ENCODE measurements at regions not wholly inside any gene's neighbourhood (a gene's known extent, or its start where the extent isn't known, plus 50 kb on each side); places are given as distances from the start of the nearest gene placed in this dataset.

DNA sequence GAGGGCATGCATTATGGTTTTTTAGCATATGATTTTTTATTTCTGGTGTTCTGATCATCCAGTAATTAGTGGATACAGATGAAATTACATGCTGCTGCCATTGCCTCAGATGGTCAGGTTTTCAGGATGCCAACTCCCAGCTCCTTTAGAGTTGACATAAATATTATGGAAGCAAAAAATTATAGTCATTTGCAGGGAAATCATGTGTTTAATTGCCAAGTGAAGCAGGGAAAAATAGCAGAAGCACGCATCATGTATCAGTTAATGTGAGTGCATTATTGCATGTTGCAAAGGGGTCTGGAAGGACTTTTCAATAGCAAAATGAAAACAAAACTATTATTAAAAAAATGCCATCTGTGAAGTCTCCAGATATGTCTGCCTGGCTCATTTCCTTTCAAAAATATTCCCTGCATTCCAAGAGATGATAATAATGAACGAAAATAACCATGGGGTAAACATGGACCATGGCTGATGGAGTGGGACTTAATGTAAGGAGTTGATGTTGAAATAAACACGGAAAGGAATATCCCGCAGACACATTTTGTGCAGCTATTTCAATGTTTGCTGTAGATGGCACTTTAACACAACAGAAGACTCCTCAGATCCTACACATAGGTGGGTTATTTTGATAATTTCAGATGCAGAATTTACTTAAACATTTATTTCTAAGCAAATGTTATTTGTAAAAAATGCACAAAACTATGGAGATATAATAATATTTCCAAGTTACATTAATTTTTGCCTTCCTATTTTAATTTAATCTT, 87.7 kb upstream of the DYNAP start:
- no peak for DNase-seq
- Histone ChIP-seq H3K27ac (no peak overlapping the region), H3K9me3 (no peaks in the 10 kb centered on the region), H3K4me1 (no peaks in the 10 kb centered on the region), H3K4me3 (no peak overlapping the region), H3K27me3 (no peaks in the 10 kb centered on the region), H3K36me3 (no peaks in the 10 kb centered on the region)
- TF ChIP-seq CTCF (IDR thresholded peaks at IDR 0.05), result no peak
- TF ChIP-seq POLR2A (IDR thresholded peaks at IDR 0.05), result no peak

DNA sequence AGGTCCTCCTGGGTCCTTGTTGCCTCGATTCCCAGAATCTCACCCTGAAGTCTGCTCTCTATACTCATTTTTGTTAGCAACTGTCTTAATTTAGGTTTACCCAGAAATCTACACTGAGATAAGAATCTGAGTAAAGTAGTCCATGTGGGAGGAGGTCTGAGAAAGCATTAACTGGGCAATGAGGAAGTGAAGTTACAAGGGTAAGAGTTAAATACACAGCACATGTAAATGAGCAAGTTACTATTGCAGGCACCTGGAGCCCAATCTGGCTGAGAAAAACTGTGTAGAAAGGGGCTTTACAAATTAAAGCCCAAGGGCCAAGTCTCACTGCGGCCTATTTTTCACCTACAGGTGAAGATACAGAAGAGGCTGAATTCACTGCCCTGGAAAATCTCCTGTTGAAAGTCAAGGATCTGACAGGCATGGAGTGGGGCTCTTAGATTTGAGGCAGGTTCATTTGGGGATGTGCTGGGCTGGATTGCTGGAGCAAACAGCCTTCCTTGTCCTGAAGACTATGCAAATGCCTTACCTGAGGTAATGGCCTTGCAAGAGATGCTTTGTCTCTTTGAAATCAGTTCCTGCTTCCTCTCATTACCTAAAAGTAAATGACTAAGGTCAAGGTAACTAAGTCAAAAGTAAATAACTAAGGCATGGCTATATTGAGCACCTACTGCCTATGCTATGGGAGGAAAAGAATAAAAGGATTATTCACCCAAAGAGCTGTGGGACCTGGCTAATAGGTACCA, 84.4 kb upstream of the DYNAP start:
- Histone ChIP-seq H3K4me1 (no peaks in the 10 kb centered on the region), H3K27me3 (no peaks in the 10 kb centered on the region), H3K36me3 (no peaks in the 10 kb centered on the region), H3K27ac (no peak overlapping the region), H3K9me3 (no peaks in the 10 kb centered on the region), H3K4me3 (no peak overlapping the region)
- no peak for DNase-seq
- TF ChIP-seq POLR2A (IDR thresholded peaks at IDR 0.05) (no peak), CTCF (IDR thresholded peaks at IDR 0.05) (no peak)

DNA sequence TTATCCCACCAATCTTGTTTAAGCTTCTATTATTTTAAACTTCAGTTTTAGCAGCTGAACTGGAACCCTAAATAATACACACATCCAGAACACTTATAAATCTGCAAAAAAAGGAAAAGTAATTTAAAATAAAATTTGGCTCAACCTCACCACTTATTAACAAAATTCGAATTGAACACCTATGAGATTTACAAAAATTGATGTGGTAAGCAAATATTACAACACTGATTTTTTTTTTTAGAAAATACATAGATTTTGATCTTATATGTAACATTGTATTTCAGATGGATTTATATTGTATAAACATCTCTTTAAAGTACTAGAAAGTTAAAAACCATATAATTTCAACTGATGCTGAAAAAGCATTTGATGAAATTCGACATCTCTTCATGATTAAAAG, 81.3 kb upstream of the DYNAP start:
- no peak overlapping the region for H3K4me3 ChIP-seq
- DNase-seq, result no peak
- no peaks in the 10 kb centered on the region for H3K9me3 ChIP-seq
- no peaks in the 10 kb centered on the region for H3K27me3 ChIP-seq
- no peaks in the 10 kb centered on the region for H3K4me1 ChIP-seq
- H3K27ac ChIP-seq, result no peak overlapping the region
- TF ChIP-seq POLR2A (IDR thresholded peaks at IDR 0.05), result no peak
- no peak for TF ChIP-seq CTCF (IDR thresholded peaks at IDR 0.05)
- no peaks in the 10 kb centered on the region for H3K36me3 ChIP-seq

GRCh38 chr18:54515149-54515548, 75.9 kb upstream of the DYNAP start:
- H3K27me3 ChIP-seq, result no peaks in the 10 kb centered on the region
- no peak overlapping the region for H3K27ac ChIP-seq
- no peaks in the 10 kb centered on the region for H3K36me3 ChIP-seq
- TF ChIP-seq POLR2A (IDR thresholded peaks at IDR 0.05) (no peak), CTCF (IDR thresholded peaks at IDR 0.05) (no peak)
- no peak for DNase-seq
- H3K9me3 ChIP-seq, result no peaks in the 10 kb centered on the region
- no peaks in the 10 kb centered on the region for H3K4me1 ChIP-seq
- H3K4me3 ChIP-seq, result no peak overlapping the region

- H3K36me3 ChIP-seq, result no peaks in the 10 kb centered on the region
- H3K27me3 ChIP-seq, result no peaks in the 10 kb centered on the region
- no peak for DNase-seq
- no peak overlapping the region for H3K4me3 ChIP-seq
- H3K27ac ChIP-seq, result no peak overlapping the region
- no peak for TF ChIP-seq POLR2A (IDR thresholded peaks at IDR 0.05)
- no peak for TF ChIP-seq CTCF (IDR thresholded peaks at IDR 0.05)
- no peaks in the 10 kb centered on the region for H3K9me3 ChIP-seq
- no peaks in the 10 kb centered on the region for H3K4me1 ChIP-seq
These were observed 73.5 kb upstream of the DYNAP start for GRCh38 chr18:54517521-54517920.
